ENCODE measurements at regions not wholly inside any gene's neighbourhood (a gene's known extent, or its start where the extent isn't known, plus 50 kb on each side); places are given as distances from the start of the nearest gene placed in this dataset.

GRCh38 chr4:116547632-116548031, 537.7 kb downstream of the TRAM1L1 start:
- TF ChIP-seq CTCF (IDR thresholded peaks at IDR 0.05) (no peak), POLR2A (IDR thresholded peaks at IDR 0.05) (no peak), POLR2AphosphoS5 (IDR thresholded peaks at IDR 0.05) (no peak)
